ENCODE measurements at regions not wholly inside any gene's neighbourhood (a gene's known extent, or its start where the extent isn't known, plus 50 kb on each side); places are given as distances from the start of the nearest gene placed in this dataset.

GRCh38 chr10:78428579-78428978 is 394.9 kb downstream of the RPS24 start:
- TF ChIP-seq SUZ12 (IDR thresholded peaks at IDR 0.05; ENCODE audit: extremely low read depth, insufficient read depth, insufficient read length) (no peak), ZNF274 (IDR thresholded peaks at IDR 0.05; ENCODE audit: low read depth, low read length) (no peak), YY1 (IDR thresholded peaks at IDR 0.05; ENCODE audit: insufficient read depth, insufficient read length) (no peak)
